Neural crest cell (in vitro differentiated cells): ENCODE measurements at regions not wholly inside any gene's neighbourhood (a gene's known extent, or its start where the extent isn't known, plus 50 kb on each side); places are given as distances from the start of the nearest gene placed in this dataset.
A peak's percentile ranks its signal among the peaks of the same experiment; 100 is the strongest.

Source experiments
- DNase-seq: peaks from one replicate; pipeline ENCODE4 v3.0.0; 2021; ENCODE audit warnings: low read depth, mixed read lengths, low spot score
- H3K27ac Mint-ChIP-seq: one replicate; pipeline ENCODE4 v1.8.0; 2021; ENCODE audit warnings: mild to moderate bottlenecking, mixed read lengths; ENCODE audit not compliant: unreplicated experiment
- H3K27me3 Mint-ChIP-seq: 2 replicates; pipeline ENCODE4 v1.8.0; 2021; ENCODE audit warnings: low read depth, mild to moderate bottlenecking, mixed read lengths
- H3K36me3 Mint-ChIP-seq: 2 replicates; pipeline ENCODE4 v1.8.0; 2021; ENCODE audit warnings: low read depth, mild to moderate bottlenecking, mixed read lengths
- H3K4me1 Mint-ChIP-seq: 2 replicates; pipeline ENCODE4 v1.8.0; 2021; ENCODE audit warnings: mixed read lengths
- H3K4me3 Mint-ChIP-seq: one replicate; pipeline ENCODE4 v1.8.0; 2021; ENCODE audit warnings: mild to moderate bottlenecking, mixed read lengths
- H3K9me3 Mint-ChIP-seq: 2 replicates; pipeline ENCODE4 v1.8.0; 2021; ENCODE audit warnings: mixed read lengths
- CTCF ChIP-seq: fragments of 200-600 bp; sonication (generic); conservative IDR thresholded peaks from 2 replicates; pipeline ENCODE4 v1.5.0; 2021; ENCODE audit warnings: antibody characterized with exemption, mild to moderate bottlenecking

DNA sequence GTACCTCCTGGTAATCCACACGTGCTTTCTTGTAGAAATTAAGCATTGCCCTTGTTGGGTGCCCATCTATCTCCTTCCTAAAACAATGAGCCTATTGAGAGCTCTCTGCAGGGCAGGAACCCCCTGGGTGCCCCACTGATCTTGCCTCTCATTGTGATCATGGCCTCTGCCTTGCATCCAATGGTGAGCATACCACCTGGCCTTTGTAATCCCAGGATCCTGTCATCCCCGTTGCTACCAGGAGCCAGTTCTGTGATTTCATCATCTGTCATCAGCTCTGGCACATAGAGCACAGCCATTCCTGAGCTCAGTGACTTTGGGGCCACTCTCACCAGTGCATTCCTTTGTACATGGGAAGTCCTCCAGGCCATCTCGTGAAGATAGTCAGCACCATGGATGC is 381.0 kb upstream of the ID2 start:
- no peaks in the 10 kb centered on the region for H3K27me3 Mint-ChIP-seq
- no peak for DNase-seq

DNA sequence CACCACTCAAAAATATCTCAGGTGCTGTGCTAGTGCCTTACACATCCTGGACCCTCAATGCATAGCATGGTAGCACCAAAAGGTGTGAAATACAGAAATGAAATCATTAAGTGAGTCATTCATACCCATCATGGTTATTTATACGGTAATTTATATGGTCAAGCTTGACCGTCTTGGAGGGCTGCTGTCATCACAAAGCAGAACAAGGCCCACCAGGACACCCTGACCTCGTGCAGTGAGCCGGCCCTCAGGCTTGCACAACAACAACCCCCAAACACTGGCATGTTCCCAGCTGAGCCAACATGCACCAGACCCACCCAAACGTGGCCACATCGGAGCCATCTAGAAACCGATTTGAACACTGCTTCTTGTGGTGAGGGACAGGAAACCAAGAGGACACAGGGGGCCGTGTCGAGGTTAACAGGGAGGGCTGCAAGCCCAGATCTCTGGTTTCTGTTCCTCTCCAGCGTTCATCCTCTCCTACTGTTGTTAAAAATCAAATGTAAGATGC is 378.5 kb upstream of the ID2 start:
- Mint-ChIP-seq H3K4me1 (peaks cover 18% of the 10 kb centered on the region), H3K4me3 (no peak overlapping the region), H3K9me3 (peaks cover 16% of the 10 kb centered on the region), H3K27me3 (no peaks in the 10 kb centered on the region), H3K36me3 (peaks cover 4% of the 10 kb centered on the region), H3K27ac (peak overlapping the region; percentile 87)
- DNase-seq, result no peak
- TF ChIP-seq CTCF, result no peak

More for the DNA sequence above, 381.0 kb upstream of the ID2 start:
- Mint-ChIP-seq H3K4me3 (no peak overlapping the region), H3K4me1 (peaks cover 15% of the 10 kb centered on the region), H3K9me3 (peaks cover 17% of the 10 kb centered on the region), H3K36me3 (peaks cover 4% of the 10 kb centered on the region), H3K27ac (no peak overlapping the region)
- no peak for TF ChIP-seq CTCF

GRCh38 chr2:8304821-8305766 is 376.8 kb upstream of the ID2 start:
- DNase-seq, result no peak
- no peak overlapping the region for H3K27ac Mint-ChIP-seq
- H3K9me3 Mint-ChIP-seq, result peaks cover 8% of the 10 kb centered on the region
- H3K4me3 Mint-ChIP-seq, result no peak overlapping the region
- H3K27me3 Mint-ChIP-seq, result no peaks in the 10 kb centered on the region
- no peak for TF ChIP-seq CTCF
- peaks cover 26% of the 10 kb centered on the region for H3K4me1 Mint-ChIP-seq
- no peaks in the 10 kb centered on the region for H3K36me3 Mint-ChIP-seq

- TF ChIP-seq CTCF, result no peak
Measured at GRCh38 chr2:8306530-8307351, 375.1 kb upstream of the ID2 start.

DNA sequence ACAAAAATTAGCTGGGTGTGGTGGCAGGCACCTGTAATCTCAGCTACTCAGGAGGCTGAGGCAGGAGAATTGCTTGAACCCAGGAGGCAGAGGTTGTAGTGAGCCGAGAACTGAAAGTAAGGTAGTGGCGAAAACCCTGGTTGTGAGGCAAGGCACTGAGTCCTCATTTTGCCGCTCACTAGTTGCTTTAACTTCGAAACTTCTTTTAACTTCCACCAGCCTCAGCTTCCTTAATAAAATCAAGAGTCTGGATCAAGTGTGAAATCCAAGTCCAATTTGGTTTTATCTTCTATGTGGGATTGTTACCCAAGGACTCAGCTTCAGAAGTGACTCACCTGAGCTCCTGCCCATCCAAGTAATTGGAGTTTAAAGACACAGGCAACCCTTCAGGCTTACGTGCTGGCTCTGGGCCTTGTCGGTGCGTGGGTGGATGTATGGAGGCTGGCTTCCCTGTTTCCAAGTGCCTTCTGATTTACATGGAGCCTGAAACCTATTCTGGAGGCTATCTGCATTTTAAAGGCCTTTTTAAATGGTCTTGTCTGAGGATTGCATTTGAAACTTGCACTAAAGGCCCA is 374.2 kb upstream of the ID2 start:
- H3K4me1 Mint-ChIP-seq, result peaks cover 30% of the 10 kb centered on the region
- H3K4me3 Mint-ChIP-seq, result no peak overlapping the region
- no peak for DNase-seq
- TF ChIP-seq CTCF, result no peak
- H3K9me3 Mint-ChIP-seq, result peaks cover 3% of the 10 kb centered on the region
- no peak overlapping the region for H3K27ac Mint-ChIP-seq
- no peaks in the 10 kb centered on the region for H3K27me3 Mint-ChIP-seq
- no peaks in the 10 kb centered on the region for H3K36me3 Mint-ChIP-seq

More at GRCh38 chr2:8306530-8307351, 375.1 kb upstream of the ID2 start:
- no peak overlapping the region for H3K4me3 Mint-ChIP-seq
- H3K36me3 Mint-ChIP-seq, result no peaks in the 10 kb centered on the region
- H3K9me3 Mint-ChIP-seq, result peaks cover 3% of the 10 kb centered on the region
- H3K27ac Mint-ChIP-seq, result peak overlapping the region; percentile 21
- no peak for DNase-seq
- no peaks in the 10 kb centered on the region for H3K27me3 Mint-ChIP-seq
- H3K4me1 Mint-ChIP-seq, result peaks cover 22% of the 10 kb centered on the region
